ENCODE measurements at regions not wholly inside any gene's neighbourhood (a gene's known extent, or its start where the extent isn't known, plus 50 kb on each side); places are given as distances from the start of the nearest gene placed in this dataset. TPM values are rescaled to one million over a fixed set of nuclear protein-coding genes. Genes with fewer than 3 reads are reported as not detected.
A peak's percentile ranks its signal among the peaks of the same experiment; 100 is the strongest.
"Not testable (repeated sequence)": the region's sequence is repeated elsewhere in the genome, so short reads cannot be mapped to it uniquely, and the experiment has no call there.

- H3K36me3 ChIP-seq (replicated peaks in 1 of 2; ENCODE audit: control extremely low read depth in 1 of 2, control insufficient read depth in 1 of 2, extremely low read depth in 1 of 2, insufficient read depth in 2 of 2, low read length in 1 of 2); H3K9me3 Mint-ChIP-seq (ENCODE audit: insufficient read depth); CTCF ChIA-PET; H3K27me3 ChIP-seq (replicated peaks in 1 of 4; ENCODE audit: control extremely low read depth in 1 of 4, control insufficient read depth in 3 of 4, insufficient read depth in 4 of 4, low read length in 3 of 4); H4K20me1 ChIP-seq (ENCODE audit: control insufficient read depth, insufficient read depth, low read length, poor library complexity, severe bottlenecking); H3K79me2 ChIP-seq (ENCODE audit: control insufficient read depth, insufficient read depth, low read length); H3K27me3 Mint-ChIP-seq; H3K9me3 ChIP-seq (ENCODE audit: control extremely low read depth in 1 of 3, control insufficient read depth in 2 of 3, insufficient read depth in 1 of 3, low read length in 2 of 3); H3K27ac ChIP-seq (ENCODE audit: low read length in 2 of 2): not testable (repeated sequence)
- intact Hi-C loops (cut with micrococcal nuclease), result loop anchor here (2.0 kb wide), 2 partner anchors 18 to 50 kb away; partner anchors contain the start of gene SPN
- Histone ChIP-seq H2AFZ (ENCODE audit: insufficient read depth, low read depth, low read length, poor library complexity, severe bottlenecking) (peak overlapping the region; percentile 80), H3K4me3 (ENCODE audit: control extremely low read depth in 1 of 5, extremely low read depth in 1 of 5, insufficient read depth in 1 of 5, low read depth in 2 of 5, low read length in 4 of 5) (peak overlapping the region in 4 of 5 experiments; percentile 47 to 82 (median 62)), H3K4me1 (ENCODE audit: control insufficient read depth in 2 of 2, insufficient read depth in 2 of 2, low read length in 2 of 2) (peaks cover 8 to 22% of the 10 kb centered on the region in 2 donors), H3K9ac (ENCODE audit: low read length) (peak overlapping the region; percentile 72), H3K4me2 (replicated peaks; ENCODE audit: low read depth, low read length, poor library complexity, severe bottlenecking) (peak overlapping the region; percentile 64)
- peak overlapping the region; percentile 83 for H3K27ac Mint-ChIP-seq
- DNase-seq (peak; percentile 50), ATAC-seq (ENCODE audit: low read depth) (peak; percentile 16)
- H3K4me1 Mint-ChIP-seq, result peaks cover 21% of the 10 kb centered on the region
- peak overlapping the region; percentile 90 for H3K4me3 Mint-ChIP-seq
- WGBS (ENCODE audit: insufficient coverage), result 1% methylated on average over 26 of the region's 48 CpGs
- POLR2A ChIA-PET, result interaction anchor here (1.1 kb wide), 1 partner anchor 13 kb away, joined by 3 read pairs; no protein-coding TSS in a partner anchor
These were observed 50.4 kb upstream of the SPN start for GRCh38 chr16:29612381-29613306.

Small RNA genes lying in the stretch of these regions (small RNA-seq; reads per million reads assigned to genes)
- not detected for gene MIR3680-2 (ENCODE audit: insufficient read length, low read depth, low replicate concordance)

All from B cell (primary cell).